ENCODE measurements at regions not wholly inside any gene's neighbourhood (a gene's known extent, or its start where the extent isn't known, plus 50 kb on each side); places are given as distances from the start of the nearest gene placed in this dataset.
"Not testable (repeated sequence)": the region's sequence is repeated elsewhere in the genome, so short reads cannot be mapped to it uniquely, and the experiment has no call there.

GRCh38 chr6:11403035-11403601 is 134.4 kb upstream of the TMEM170B start:
- DNase-seq: no peak

- not testable (repeated sequence) for DNase-seq
Measured at GRCh38 chr6:11402581-11402980, 135.0 kb upstream of the TMEM170B start.

- not testable (repeated sequence) for DNase-seq
Measured at GRCh38 chr6:11401954-11402353, 135.6 kb upstream of the TMEM170B start.

DNA sequence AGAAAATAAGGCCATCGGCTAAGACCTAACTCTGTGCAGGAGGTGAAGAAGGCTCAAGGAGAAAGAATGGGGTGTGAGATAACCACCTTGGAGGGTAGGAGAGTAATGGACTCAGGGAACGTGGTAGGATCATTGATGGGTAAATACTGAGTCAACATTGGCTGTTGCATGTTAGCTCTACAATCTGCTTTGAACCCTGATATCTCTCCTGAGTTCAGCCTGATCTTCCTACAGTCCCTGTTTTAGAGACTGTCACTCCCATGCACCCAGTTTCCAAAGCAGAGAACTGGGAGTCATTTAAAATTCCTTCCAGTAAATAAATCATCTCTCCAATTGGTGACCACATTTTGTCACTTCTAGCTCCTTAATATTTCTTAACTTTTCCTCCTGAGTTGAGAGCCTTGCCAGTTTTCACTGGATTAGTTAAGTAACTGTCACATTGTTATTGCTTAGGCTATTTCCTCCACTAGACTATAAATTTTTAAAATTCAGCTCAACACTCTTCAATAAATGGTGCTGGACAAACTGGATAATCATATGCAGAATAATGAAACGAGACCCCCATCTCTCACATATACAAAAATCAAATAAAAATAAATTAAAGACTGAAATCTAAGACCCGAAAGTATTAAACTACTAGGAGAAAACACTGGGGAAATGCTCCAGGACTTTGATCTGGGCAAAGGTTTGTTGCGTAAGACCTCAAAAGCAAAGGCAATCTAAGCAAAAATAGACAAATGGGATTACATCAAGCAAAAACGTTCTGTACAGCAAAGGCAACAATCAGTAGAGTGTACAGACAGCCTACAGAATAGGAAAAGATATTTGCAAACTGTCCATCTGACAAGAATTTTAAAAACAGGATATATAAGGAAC is 138.9 kb upstream of the TMEM170B start:
- DNase-seq: no peak

GRCh38 chr6:11397622-11398450 is 139.7 kb upstream of the TMEM170B start:
- DNase-seq: no peak

DNA sequence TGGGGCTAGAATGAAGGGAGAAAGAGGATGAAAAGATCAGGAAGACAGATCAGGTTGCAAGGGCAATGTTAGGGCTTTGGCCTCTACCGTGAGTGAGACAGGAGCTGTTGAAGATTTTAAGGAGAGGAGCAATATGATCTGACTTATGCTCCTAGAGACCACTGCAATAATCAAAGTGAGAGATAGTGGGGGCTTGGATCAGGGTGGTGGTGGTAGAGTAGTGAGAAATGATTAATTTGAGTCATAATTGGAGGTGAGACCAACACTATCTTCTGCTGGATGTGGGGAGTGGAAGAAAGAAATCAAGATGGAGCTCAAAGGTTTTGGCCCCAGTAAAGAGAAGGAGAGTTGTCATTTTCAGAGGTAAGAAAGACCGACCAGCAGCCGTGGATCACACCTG is 140.7 kb upstream of the TMEM170B start:
- no peak for DNase-seq

- no peak for DNase-seq
Measured at GRCh38 chr6:11393713-11394627, 143.6 kb upstream of the TMEM170B start.

GRCh38 chr6:11392778-11393507 is 144.6 kb upstream of the TMEM170B start:
- DNase-seq: no peak

DNA sequence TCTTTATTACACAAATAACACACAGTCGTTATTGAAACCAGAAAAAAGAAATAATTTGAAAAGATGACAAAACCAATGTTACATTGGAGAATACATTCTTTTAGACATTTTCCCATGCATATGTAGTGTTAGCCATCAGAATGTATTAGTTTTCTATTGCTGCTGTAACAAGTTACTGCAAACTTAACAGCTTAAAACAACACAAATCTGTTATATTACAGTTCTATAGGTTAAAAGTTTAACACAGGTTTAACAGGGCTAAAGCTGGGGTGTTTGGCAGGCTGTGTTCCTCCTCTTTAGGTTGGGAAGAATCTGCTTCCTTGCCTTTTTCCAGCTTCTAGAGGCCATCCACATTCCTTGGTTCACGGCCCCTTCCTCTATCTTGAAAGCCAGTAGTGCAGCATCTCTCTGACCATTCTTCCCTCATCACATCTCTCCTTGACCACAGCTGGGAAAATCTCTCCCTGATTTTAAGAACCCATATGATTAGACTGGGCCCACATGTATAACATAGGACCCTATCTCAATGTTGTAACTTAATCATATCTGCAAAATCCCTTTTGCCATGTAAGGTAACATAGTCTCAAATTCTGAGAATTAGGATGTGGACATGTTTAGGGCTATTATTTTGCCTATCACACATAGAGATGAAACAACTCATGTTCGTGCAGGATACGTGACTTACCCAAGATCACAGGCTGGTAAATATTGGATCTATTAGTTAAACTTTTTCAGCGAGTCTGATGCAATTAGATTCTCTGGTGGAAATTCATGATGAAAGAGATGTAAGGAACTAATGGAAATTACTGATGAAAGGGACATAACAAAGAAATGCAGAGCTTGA is 145.4 kb upstream of the TMEM170B start:
- DNase-seq: no peak

GRCh38 chr6:11389977-11390376 is 147.6 kb upstream of the TMEM170B start:
- DNase-seq: no peak

- no peak for DNase-seq
Measured at GRCh38 chr6:11388983-11389944, 148.3 kb upstream of the TMEM170B start.

- DNase-seq: no peak
Measured at GRCh38 chr6:11387707-11388430, 149.7 kb upstream of the TMEM170B start.

DNA sequence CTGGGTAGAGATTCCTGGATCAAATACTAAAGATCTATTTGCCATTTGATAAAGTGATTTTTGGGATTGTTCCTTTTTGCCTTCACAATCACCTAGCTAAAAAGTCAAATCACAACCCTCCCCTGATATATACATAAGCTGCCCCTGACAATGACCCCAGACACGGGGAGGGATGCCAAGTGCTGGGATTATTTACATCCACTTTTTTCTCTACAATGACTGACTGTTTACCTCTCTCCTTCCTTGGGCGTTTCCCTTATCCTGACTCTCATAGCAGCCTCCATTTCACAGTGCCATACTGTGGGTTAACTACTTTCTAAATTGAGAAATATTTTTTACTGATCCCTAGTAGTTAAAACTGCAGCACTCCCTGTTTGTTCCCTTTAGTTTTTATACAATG is 150.8 kb upstream of the TMEM170B start:
- no peak for DNase-seq

GRCh38 chr6:11386323-11386722 is 151.2 kb upstream of the TMEM170B start:
- no peak for DNase-seq

GRCh38 chr6:11384531-11385309 is 152.3 kb upstream of the NEDD9 start:
- DNase-seq: no peak

DNA sequence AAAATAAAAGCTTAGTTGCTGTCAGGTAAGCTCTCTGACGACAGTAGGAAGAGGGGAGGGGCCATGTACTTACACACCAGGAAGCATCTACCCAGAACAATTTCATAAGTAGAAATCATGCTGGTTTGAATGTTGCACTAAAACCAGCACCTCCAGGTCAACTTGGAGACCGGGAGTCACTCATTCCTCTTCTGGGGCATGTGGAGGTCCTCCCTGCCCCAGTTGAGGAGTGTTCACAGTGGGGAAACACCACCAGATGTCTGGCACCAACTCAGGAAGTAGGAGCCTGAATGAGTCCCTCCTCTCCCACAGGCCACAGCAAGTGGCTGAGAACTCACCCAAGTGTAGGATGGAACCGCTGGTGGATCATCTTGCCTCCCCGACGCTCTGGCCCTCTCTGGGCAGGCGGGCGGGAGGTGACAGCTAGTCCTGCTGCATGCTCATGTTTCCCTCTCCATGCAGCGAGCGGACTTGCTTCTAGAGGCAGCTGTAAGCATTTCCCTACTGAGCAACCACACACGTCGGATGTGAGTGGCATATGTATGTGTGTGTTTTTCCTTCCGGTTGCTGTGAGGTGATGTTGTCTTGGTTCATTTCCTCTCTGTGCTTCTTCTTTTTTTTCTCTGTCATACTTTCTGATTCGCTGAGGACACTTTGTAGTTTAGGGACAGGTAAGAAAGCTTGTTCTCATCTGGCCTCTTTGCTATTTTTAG is 149.5 kb upstream of the NEDD9 start:
- peak; percentile 51 for DNase-seq

Measured in T-helper 9 cell (primary cell).